HEK293 (cell line): ENCODE measurements at regions not wholly inside any gene's neighbourhood (a gene's known extent, or its start where the extent isn't known, plus 50 kb on each side); places are given as distances from the start of the nearest gene placed in this dataset.

Experiments
- CTCF ChIA-PET: fragments of 350-600 bp; formaldehyde crosslinking; extraction: SDS; loops from one replicate; lab custom pipeline; 2021; ENCODE audit warnings: antibody characterized with exemption; lab: Yijun Ruan, JAX
- POLR2A ChIA-PET: fragments of 300-600 bp; formaldehyde crosslinking; extraction: SDS; loops from one replicate; lab custom pipeline; 2020; ENCODE audit warnings: antibody characterized with exemption, inconsistent platforms; lab: Yijun Ruan, JAX
- H3K27ac ChIP-seq: fragments of 200-500 bp; sonication (Bioruptor generic); 2 replicates; pipeline ENCODE4 v1.5.1; 2014; ENCODE audit warnings: low read depth, low read length, control low read depth, inconsistent platforms; ENCODE audit errors: extremely low read depth
- H3K36me3 ChIP-seq, 2 experiments: fragments of 200-500 bp in 1 of 2; sonication (Bioruptor generic) in 1 of 2; 1 replicate in 1 of 2; 2 replicates in 1 of 2; pipeline ENCODE4 v1.5.1; 2014 to 2017; ENCODE audit warnings: inconsistent platforms in 2 of 2, low read length in 2 of 2; ENCODE audit not compliant: control insufficient read depth in 2 of 2, insufficient read depth in 1 of 2
- H3K4me1 ChIP-seq: fragments of 200-500 bp; sonication (Bioruptor generic); 2 replicates; pipeline ENCODE4 v1.5.1; 2014; ENCODE audit warnings: mild to moderate bottlenecking, low read length, inconsistent platforms; ENCODE audit not compliant: control insufficient read depth, insufficient read depth
- H3K4me3 ChIP-seq: 2 replicates; pipeline ENCODE4 v1.5.1; 2011; ENCODE audit warnings: low read depth, mild to moderate bottlenecking, control low read depth, low read length, moderate library complexity
- H3K9me3 ChIP-seq: fragments of 200-500 bp; sonication (Bioruptor generic); 2 replicates; pipeline ENCODE4 v1.5.1; 2014; ENCODE audit warnings: low read depth, low read length, inconsistent platforms; ENCODE audit not compliant: control insufficient read depth, insufficient read depth
- FEZF1 ChIP-seq: fragments of 450-650 bp; formaldehyde crosslinking; IDR thresholded peaks from 2 replicates; pipeline ENCODE4 v1.5.1; 2016; ENCODE audit warnings: missing biosample characterization, missing genetic modification characterization
- KLF8 ChIP-seq: fragments of 450-650 bp; formaldehyde crosslinking; IDR thresholded peaks from 2 replicates; pipeline ENCODE4 v1.5.1; 2016; ENCODE audit warnings: missing biosample characterization, missing genetic modification characterization
- SALL2 ChIP-seq: fragments of 450-650 bp; formaldehyde crosslinking; IDR thresholded peaks from 2 replicates; pipeline ENCODE4 v1.5.0; 2017; ENCODE audit warnings: missing biosample characterization, mild to moderate bottlenecking, missing genetic modification characterization, borderline replicate concordance
- ZBTB8A ChIP-seq: fragments of 450-650 bp; formaldehyde crosslinking; IDR thresholded peaks from 2 replicates; pipeline ENCODE4 v1.5.1; 2016; ENCODE audit warnings: missing biosample characterization, missing genetic modification characterization
- ZFP69B ChIP-seq: fragments of 450-650 bp; formaldehyde crosslinking; IDR thresholded peaks from 2 replicates; pipeline ENCODE4 v1.5.1; 2016; ENCODE audit warnings: missing biosample characterization, missing genetic modification characterization
- ZNF114 ChIP-seq: fragments of 450-650 bp; formaldehyde crosslinking; IDR thresholded peaks from 2 replicates; pipeline ENCODE4 v1.5.0; 2017; ENCODE audit warnings: missing biosample characterization, missing genetic modification characterization
- ZNF133 ChIP-seq: fragments of 450-650 bp; formaldehyde crosslinking; IDR thresholded peaks from 2 replicates; pipeline ENCODE4 v1.5.1; 2016; ENCODE audit warnings: missing biosample characterization, missing genetic modification characterization
- ZNF155 ChIP-seq: fragments of 450-650 bp; formaldehyde crosslinking; IDR thresholded peaks from 2 replicates; pipeline ENCODE4 v1.5.1; 2016; ENCODE audit warnings: missing biosample characterization, missing genetic modification characterization
- ZNF266 ChIP-seq: fragments of 450-650 bp; formaldehyde crosslinking; IDR thresholded peaks from 2 replicates; pipeline ENCODE4 v1.5.1; 2016; ENCODE audit warnings: missing biosample characterization, missing genetic modification characterization, low read depth
- ZNF350 ChIP-seq: fragments of 450-650 bp; formaldehyde crosslinking; IDR thresholded peaks from 2 replicates; pipeline ENCODE4 v1.5.0; 2017; ENCODE audit warnings: missing biosample characterization, mild to moderate bottlenecking, missing genetic modification characterization
- ZNF354C ChIP-seq: fragments of 450-650 bp; formaldehyde crosslinking; IDR thresholded peaks from 2 replicates; pipeline ENCODE4 v1.5.1; 2016; ENCODE audit warnings: missing biosample characterization, missing genetic modification characterization, low read depth, borderline replicate concordance
- ZNF48 ChIP-seq: fragments of 450-650 bp; formaldehyde crosslinking; IDR thresholded peaks from 2 replicates; pipeline ENCODE4 v1.5.1; 2016; ENCODE audit warnings: missing biosample characterization, missing genetic modification characterization
- ZNF530 ChIP-seq: fragments of 450-650 bp; formaldehyde crosslinking; IDR thresholded peaks from 2 replicates; pipeline ENCODE4 v1.5.1; 2016; ENCODE audit warnings: low read depth, missing biosample characterization, missing genetic modification characterization
- ZNF624 ChIP-seq: fragments of 450-650 bp; formaldehyde crosslinking; IDR thresholded peaks from 2 replicates; pipeline ENCODE4 v1.5.1; 2017; ENCODE audit warnings: missing biosample characterization, missing genetic modification characterization
- ZNF626 ChIP-seq: fragments of 450-650 bp; sonication (Bioruptor Pico); formaldehyde crosslinking; IDR thresholded peaks from 2 replicates; pipeline ENCODE4 v1.5.1; 2018; ENCODE audit warnings: missing biosample characterization, missing genetic modification characterization, inconsistent platforms
- ZNF658 ChIP-seq: fragments of 450-650 bp; formaldehyde crosslinking; IDR thresholded peaks from 2 replicates; pipeline ENCODE4; 2016; ENCODE audit warnings: missing biosample characterization, missing genetic modification characterization
- ZNF701 ChIP-seq: fragments of 450-650 bp; formaldehyde crosslinking; IDR thresholded peaks from 2 replicates; pipeline ENCODE4 v1.5.1; 2016; ENCODE audit warnings: missing biosample characterization, missing genetic modification characterization
- ZNF843 ChIP-seq: fragments of 450-650 bp; formaldehyde crosslinking; IDR thresholded peaks from 2 replicates; pipeline ENCODE4 v1.5.1; 2016; ENCODE audit warnings: missing biosample characterization, missing genetic modification characterization
- TF ChIP-seq, protein P1 (sequence below): fragments of 450-650 bp; formaldehyde crosslinking; IDR thresholded peaks from 2 replicates; pipeline ENCODE4; 2016; ENCODE audit warnings: missing biosample characterization, missing genetic modification characterization
- TF ChIP-seq, protein P2 (sequence below): fragments of 450-650 bp; formaldehyde crosslinking; IDR thresholded peaks from 2 replicates; pipeline ENCODE4 v1.5.1; 2016; ENCODE audit warnings: missing biosample characterization, missing genetic modification characterization
- TF ChIP-seq, protein P3 (sequence below): fragments of 450-650 bp; formaldehyde crosslinking; IDR thresholded peaks from 2 replicates; pipeline ENCODE4 v1.5.1; 2017; ENCODE audit warnings: missing biosample characterization, missing genetic modification characterization
- TF ChIP-seq, protein P4 (sequence below): fragments of 450-650 bp; formaldehyde crosslinking; IDR thresholded peaks from 2 replicates; pipeline ENCODE4 v1.5.1; 2017; ENCODE audit warnings: missing biosample characterization, missing genetic modification characterization
- TF ChIP-seq, protein P5 (sequence below): fragments of 450-650 bp; formaldehyde crosslinking; IDR thresholded peaks from 2 replicates; pipeline ENCODE4 v1.5.1; 2016; ENCODE audit warnings: missing biosample characterization, missing genetic modification characterization
- TF ChIP-seq, protein P6 (sequence below): fragments of 450-650 bp; formaldehyde crosslinking; IDR thresholded peaks from 2 replicates; pipeline ENCODE4 v1.5.1; 2016; ENCODE audit warnings: missing biosample characterization, missing genetic modification characterization
- TF ChIP-seq, protein P7 (sequence below): sonication (generic); formaldehyde crosslinking; IDR thresholded peaks from 2 replicates; pipeline ENCODE4 v1.8.1; 2022; ENCODE audit warnings: mild to moderate bottlenecking, moderate library complexity, missing genetic modification reagents

DNA sequence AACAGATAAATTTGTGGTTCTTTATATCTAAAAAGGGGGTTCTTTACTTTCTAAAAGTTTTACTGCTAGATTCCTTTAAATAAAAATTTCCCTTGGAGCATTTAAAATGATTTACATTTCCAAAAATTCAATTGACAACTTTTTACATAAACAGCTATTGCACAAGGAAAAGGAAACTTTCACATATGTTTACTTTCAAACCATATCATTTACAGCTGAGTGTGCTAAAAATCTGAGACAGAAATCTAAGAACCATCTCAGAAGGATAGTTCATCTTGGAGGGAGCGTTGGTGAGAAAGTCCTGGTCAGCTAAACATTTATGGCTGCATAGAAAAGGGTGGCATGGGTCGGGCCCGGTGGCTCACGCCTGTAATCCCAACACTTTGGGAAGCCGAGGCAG, 235.4 kb downstream of the DTWD2 start:
- POLR2A ChIA-PET, result no interaction called here
- TF ChIP-seq ZNF624 (tag by site-specific recombination), result no peak
- TF ChIP-seq, protein P1, sequence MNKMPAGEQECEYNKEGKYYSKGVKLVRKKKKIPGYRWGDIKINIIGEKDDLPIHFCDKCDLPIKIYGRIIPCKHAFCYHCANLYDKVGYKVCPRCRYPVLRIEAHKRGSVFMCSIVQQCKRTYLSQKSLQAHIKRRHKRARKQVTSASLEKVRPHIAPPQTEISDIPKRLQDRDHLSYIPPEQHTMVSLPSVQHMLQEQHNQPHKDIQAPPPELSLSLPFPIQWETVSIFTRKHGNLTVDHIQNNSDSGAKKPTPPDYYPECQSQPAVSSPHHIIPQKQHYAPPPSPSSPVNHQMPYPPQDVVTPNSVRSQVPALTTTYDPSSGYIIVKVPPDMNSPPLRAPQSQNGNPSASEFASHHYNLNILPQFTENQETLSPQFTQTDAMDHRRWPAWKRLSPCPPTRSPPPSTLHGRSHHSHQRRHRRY (tag by site-specific recombination), result no peak
- TF ChIP-seq ZNF530 (tag by site-specific recombination), result no peak
- TF ChIP-seq ZNF350 (tag by site-specific recombination), result no peak
- TF ChIP-seq, protein P2, sequence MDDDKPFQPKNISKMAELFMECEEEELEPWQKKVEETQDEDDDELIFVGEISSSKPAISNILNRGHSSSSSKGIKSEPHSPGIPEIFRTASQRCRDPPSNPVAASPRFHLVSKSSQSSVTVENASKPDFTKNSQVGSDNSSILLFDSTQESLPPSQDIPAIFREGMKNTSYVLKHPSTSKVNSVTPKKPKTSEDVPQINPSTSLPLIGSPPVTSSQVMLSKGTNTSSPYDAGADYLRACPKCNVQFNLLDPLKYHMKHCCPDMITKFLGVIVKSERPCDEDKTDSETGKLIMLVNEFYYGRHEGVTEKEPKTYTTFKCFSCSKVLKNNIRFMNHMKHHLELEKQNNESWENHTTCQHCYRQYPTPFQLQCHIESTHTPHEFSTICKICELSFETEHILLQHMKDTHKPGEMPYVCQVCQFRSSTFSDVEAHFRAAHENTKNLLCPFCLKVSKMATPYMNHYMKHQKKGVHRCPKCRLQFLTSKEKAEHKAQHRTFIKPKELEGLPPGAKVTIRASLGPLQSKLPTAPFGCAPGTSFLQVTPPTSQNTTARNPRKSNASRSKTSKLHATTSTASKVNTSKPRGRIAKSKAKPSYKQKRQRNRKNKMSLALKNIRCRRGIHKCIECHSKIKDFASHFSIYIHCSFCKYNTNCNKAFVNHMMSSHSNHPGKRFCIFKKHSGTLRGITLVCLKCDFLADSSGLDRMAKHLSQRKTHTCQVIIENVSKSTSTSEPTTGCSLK (tag by site-specific recombination), result no peak
- TF ChIP-seq ZNF48 (tag by site-specific recombination), result no peak
- no peak for TF ChIP-seq ZNF114 (tag by site-specific recombination)
- no peak for TF ChIP-seq SALL2
- TF ChIP-seq KLF8 (tag by site-specific recombination), result no peak
- TF ChIP-seq, protein P3, sequence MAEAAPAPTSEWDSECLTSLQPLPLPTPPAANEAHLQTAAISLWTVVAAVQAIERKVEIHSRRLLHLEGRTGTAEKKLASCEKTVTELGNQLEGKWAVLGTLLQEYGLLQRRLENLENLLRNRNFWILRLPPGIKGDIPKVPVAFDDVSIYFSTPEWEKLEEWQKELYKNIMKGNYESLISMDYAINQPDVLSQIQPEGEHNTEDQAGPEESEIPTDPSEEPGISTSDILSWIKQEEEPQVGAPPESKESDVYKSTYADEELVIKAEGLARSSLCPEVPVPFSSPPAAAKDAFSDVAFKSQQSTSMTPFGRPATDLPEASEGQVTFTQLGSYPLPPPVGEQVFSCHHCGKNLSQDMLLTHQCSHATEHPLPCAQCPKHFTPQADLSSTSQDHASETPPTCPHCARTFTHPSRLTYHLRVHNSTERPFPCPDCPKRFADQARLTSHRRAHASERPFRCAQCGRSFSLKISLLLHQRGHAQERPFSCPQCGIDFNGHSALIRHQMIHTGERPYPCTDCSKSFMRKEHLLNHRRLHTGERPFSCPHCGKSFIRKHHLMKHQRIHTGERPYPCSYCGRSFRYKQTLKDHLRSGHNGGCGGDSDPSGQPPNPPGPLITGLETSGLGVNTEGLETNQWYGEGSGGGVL (tag by site-specific recombination), result no peak
- TF ChIP-seq ZNF133, result no peak
- TF ChIP-seq, all 188 proteins: peak for 0
- H3K4me3 ChIP-seq, result no peak overlapping the region
- no peaks in the 10 kb centered on the region for H3K36me3 ChIP-seq
- H3K27ac ChIP-seq, result no peak overlapping the region
- CTCF ChIA-PET, result no interaction called here
- H3K9me3 ChIP-seq, result no peaks in the 10 kb centered on the region
- H3K4me1 ChIP-seq, result no peaks in the 10 kb centered on the region

DNA sequence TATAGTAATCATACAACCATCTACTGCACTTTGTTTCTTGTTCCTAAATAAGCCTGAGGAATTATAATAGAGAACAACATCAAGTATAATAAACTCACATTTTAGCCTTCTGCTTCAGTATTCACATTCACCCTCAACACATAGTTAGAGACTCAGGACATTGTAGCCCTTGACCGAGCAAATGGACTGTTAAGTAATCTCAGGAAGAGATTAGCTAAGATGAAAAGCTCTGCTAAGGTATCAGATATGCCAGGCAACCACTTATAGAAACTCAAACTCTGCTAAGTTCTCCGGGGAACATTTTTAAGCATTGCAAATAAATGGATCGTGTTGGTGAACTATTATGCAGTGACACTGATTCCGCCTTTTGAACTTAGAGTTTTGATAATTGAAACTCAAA, 252.0 kb downstream of the DTWD2 start:
- ChIA-PET CTCF (no interaction called here), POLR2A (no interaction called here)
- Histone ChIP-seq H3K4me1 (no peaks in the 10 kb centered on the region), H3K27ac (no peak overlapping the region), H3K36me3 (no peaks in the 10 kb centered on the region), H3K4me3 (no peak overlapping the region), H3K9me3 (no peaks in the 10 kb centered on the region)
- no peak for TF ChIP-seq ZBTB8A
- TF ChIP-seq ZFP69B (tag by site-specific recombination), result no peak
- TF ChIP-seq, protein P4, sequence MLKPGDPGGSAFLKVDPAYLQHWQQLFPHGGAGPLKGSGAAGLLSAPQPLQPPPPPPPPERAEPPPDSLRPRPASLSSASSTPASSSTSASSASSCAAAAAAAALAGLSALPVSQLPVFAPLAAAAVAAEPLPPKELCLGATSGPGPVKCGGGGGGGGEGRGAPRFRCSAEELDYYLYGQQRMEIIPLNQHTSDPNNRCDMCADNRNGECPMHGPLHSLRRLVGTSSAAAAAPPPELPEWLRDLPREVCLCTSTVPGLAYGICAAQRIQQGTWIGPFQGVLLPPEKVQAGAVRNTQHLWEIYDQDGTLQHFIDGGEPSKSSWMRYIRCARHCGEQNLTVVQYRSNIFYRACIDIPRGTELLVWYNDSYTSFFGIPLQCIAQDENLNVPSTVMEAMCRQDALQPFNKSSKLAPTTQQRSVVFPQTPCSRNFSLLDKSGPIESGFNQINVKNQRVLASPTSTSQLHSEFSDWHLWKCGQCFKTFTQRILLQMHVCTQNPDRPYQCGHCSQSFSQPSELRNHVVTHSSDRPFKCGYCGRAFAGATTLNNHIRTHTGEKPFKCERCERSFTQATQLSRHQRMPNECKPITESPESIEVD (tag by site-specific recombination), result no peak
- no peak for TF ChIP-seq ZNF155 (tag by site-specific recombination)
- TF ChIP-seq, protein P5, sequence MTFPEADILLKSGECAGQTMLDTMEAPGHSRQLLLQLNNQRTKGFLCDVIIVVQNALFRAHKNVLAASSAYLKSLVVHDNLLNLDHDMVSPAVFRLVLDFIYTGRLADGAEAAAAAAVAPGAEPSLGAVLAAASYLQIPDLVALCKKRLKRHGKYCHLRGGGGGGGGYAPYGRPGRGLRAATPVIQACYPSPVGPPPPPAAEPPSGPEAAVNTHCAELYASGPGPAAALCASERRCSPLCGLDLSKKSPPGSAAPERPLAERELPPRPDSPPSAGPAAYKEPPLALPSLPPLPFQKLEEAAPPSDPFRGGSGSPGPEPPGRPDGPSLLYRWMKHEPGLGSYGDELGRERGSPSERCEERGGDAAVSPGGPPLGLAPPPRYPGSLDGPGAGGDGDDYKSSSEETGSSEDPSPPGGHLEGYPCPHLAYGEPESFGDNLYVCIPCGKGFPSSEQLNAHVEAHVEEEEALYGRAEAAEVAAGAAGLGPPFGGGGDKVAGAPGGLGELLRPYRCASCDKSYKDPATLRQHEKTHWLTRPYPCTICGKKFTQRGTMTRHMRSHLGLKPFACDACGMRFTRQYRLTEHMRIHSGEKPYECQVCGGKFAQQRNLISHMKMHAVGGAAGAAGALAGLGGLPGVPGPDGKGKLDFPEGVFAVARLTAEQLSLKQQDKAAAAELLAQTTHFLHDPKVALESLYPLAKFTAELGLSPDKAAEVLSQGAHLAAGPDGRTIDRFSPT, result no peak
- no peak for TF ChIP-seq FEZF1 (tag by site-specific recombination)
- no peak for TF ChIP-seq ZNF266
- TF ChIP-seq ZNF843, result no peak
- no peak for TF ChIP-seq ZNF701
- TF ChIP-seq, protein P6, sequence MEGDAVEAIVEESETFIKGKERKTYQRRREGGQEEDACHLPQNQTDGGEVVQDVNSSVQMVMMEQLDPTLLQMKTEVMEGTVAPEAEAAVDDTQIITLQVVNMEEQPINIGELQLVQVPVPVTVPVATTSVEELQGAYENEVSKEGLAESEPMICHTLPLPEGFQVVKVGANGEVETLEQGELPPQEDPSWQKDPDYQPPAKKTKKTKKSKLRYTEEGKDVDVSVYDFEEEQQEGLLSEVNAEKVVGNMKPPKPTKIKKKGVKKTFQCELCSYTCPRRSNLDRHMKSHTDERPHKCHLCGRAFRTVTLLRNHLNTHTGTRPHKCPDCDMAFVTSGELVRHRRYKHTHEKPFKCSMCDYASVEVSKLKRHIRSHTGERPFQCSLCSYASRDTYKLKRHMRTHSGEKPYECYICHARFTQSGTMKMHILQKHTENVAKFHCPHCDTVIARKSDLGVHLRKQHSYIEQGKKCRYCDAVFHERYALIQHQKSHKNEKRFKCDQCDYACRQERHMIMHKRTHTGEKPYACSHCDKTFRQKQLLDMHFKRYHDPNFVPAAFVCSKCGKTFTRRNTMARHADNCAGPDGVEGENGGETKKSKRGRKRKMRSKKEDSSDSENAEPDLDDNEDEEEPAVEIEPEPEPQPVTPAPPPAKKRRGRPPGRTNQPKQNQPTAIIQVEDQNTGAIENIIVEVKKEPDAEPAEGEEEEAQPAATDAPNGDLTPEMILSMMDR (tag by site-specific recombination), result no peak
- no peak for TF ChIP-seq ZNF658 (tag by site-specific recombination)
- TF ChIP-seq, protein P7, sequence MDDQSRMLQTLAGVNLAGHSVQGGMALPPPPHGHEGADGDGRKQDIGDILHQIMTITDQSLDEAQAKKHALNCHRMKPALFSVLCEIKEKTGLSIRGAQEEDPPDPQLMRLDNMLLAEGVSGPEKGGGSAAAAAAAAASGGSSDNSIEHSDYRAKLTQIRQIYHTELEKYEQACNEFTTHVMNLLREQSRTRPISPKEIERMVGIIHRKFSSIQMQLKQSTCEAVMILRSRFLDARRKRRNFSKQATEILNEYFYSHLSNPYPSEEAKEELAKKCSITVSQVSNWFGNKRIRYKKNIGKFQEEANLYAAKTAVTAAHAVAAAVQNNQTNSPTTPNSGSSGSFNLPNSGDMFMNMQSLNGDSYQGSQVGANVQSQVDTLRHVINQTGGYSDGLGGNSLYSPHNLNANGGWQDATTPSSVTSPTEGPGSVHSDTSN (CRISPR knock-in tag), result no peak
- TF ChIP-seq ZNF626, result no peak
- TF ChIP-seq ZNF354C (tag by site-specific recombination), result no peak
